ENCODE measurements at regions not wholly inside any gene's neighbourhood (a gene's known extent, or its start where the extent isn't known, plus 50 kb on each side); places are given as distances from the start of the nearest gene placed in this dataset.

GRCh38 chr21:35705888-35706287, 354.4 kb downstream of the SETD4 start:
- no peak for TF ChIP-seq POLR2A (IDR thresholded peaks at IDR 0.05; ENCODE audit: low read depth, low read length)
- TF ChIP-seq TAF1 (IDR thresholded peaks at IDR 0.05; ENCODE audit: borderline replicate concordance, low read depth, low read length) = no peak
- no peak for TF ChIP-seq POLR2AphosphoS5 (IDR thresholded peaks at IDR 0.05; ENCODE audit: low read depth, low read length)

Data from GM12892 (cell line).